Gastrocnemius medialis (tissue), 4 donors: ENCODE measurements at regions not wholly inside any gene's neighbourhood (a gene's known extent, or its start where the extent isn't known, plus 50 kb on each side); places are given as distances from the start of the nearest gene placed in this dataset.
A peak's percentile ranks its signal among the peaks of the same experiment; 100 is the strongest.
"Not testable (repeated sequence)": the region's sequence is repeated elsewhere in the genome, so short reads cannot be mapped to it uniquely, and the experiment has no call there.

Source experiments
- ATAC-seq, 2 donors: fragments of 150-250 bp; one replicate each; pipeline ENCODE4 v1.9.1; 2016
- DNase-seq, 2 donors: peaks; one replicate each; pipeline ENCODE4 v3.0.0-alpha.2; 2019
- H3K27ac ChIP-seq, 4 donors: fragments of 200-600 bp; sonication (generic); 1 replicate in 1 of 4; 2 replicates in 3 of 4; pipeline ENCODE4 v1.5.1; 2016 to 2018; ENCODE audit warnings: mild to moderate bottlenecking in 2 of 4, moderate library complexity in 1 of 4
- H3K27me3 ChIP-seq, 3 donors: fragments of 200-600 bp; sonication (generic) in 2 of 3; 1 replicate in 1 of 3; 2 replicates in 2 of 3; pipeline versions ENCODE4 v1.5.1 to v1.6.0; 2016 to 2019; ENCODE audit warnings: mild to moderate bottlenecking in 1 of 3, moderate library complexity in 1 of 3
- H3K36me3 ChIP-seq, 2 donors: fragments of 200-600 bp; sonication (generic) in 1 of 2; one replicate each; pipeline ENCODE4 v1.5.1; 2017 to 2018
- H3K4me1 ChIP-seq, 2 donors: fragments of 200-600 bp; sonication (generic) in 1 of 2; one replicate each; pipeline ENCODE4 v1.5.1; 2016 to 2017; ENCODE audit warnings: mild to moderate bottlenecking in 2 of 2
- H3K4me3 ChIP-seq, 4 donors: fragments of 200-600 bp; sonication (generic) in 3 of 4; 1 replicate in 1 of 4; 2 replicates in 3 of 4; pipeline ENCODE4 v1.5.1; 2016 to 2019; ENCODE audit warnings: mild to moderate bottlenecking in 2 of 4
- H3K9me3 ChIP-seq, 3 donors: fragments of 200-600 bp; sonication (generic) in 2 of 3; 1 replicate in 1 of 3; 2 replicates in 2 of 3; pipeline ENCODE4 v1.5.1; 2016 to 2019
- POLR2A ChIP-seq, 2 donors: fragments of 450-650 bp; IDR thresholded peaks; one replicate each; pipeline ENCODE4 v1.6.1; 2017; ENCODE audit warnings: antibody characterized with exemption in 2 of 2, mild to moderate bottlenecking in 2 of 2, moderate library complexity in 2 of 2
- in situ Hi-C, 4 donors: fragments of 200-750 bp; cut with MboI; loops; one replicate each; pipeline versions ENCODE4 v1.15.0 to v1.8.0; 2017; ENCODE audit warnings: low sequenced_read_pairs in 4 of 4
- intact Hi-C: fragments of 100-400 bp; cut with DNase I; formaldehyde crosslinking; loops from one replicate; pipeline ENCODE4 v1.15.1; 2023; ENCODE audit warnings: low total_unique reads
- TF ChIP-seq, protein P1 (sequence below), 5 experiments: fragments of 450-650 bp in 3 of 5; fragments of 200-600 bp in 2 of 5; sonication (generic) in 2 of 5; IDR thresholded peaks in 4 of 5; conservative IDR thresholded peaks in 1 of 5; 1 replicate in 4 of 5; 2 replicates in 1 of 5; pipeline ENCODE4 v1.5.1; 2016 to 2019; ENCODE audit warnings: antibody characterized with exemption in 5 of 5, mild to moderate bottlenecking in 3 of 5, moderate library complexity in 3 of 5

DNA sequence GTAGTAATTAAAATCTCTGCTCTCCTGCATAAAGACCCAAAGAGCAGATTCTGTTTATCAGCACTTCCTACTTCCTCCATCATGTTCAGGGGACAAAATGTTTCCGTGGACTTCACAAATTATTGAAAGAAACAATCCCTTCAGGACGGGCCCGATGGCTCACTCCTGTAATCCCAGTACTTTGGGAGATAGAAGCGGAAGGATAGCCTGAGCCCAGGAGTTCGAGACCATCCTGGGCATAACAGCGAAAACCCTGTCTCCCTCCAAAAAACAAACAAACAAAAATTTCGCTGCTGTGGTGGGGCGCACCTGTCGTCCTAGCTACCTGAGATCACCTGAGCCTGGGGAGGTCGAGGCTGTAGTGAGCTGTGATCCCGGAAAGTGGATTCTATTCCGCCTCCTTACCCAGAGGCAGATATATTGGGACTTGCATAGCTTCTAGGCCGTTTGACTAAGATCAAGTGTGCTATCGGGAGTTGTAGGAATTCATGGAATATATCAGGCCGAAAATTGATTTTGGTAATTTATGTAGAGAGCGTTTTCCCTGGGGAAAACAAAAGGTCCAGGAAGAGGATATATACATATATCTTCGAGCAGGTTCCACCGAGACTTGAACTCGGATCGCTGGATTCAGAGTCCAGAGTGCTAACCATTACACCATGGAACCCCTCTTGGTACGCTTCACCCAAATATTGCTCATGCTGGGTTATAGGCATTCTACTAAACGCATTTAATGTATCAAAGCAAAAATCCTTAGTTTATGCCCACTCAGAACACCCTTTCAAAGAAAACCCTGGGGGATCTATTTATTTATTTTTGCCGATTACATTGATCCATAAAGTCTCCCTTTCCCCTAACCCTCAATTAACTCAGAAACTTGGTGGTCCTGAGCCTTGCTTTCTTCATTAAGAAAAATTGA lies 74.5 kb upstream of the ZNF184 start:
- H3K36me3 ChIP-seq, result no peaks in the 10 kb centered on the region
- no peak for ATAC-seq
- H3K27ac ChIP-seq, result no peak overlapping the region

DNA sequence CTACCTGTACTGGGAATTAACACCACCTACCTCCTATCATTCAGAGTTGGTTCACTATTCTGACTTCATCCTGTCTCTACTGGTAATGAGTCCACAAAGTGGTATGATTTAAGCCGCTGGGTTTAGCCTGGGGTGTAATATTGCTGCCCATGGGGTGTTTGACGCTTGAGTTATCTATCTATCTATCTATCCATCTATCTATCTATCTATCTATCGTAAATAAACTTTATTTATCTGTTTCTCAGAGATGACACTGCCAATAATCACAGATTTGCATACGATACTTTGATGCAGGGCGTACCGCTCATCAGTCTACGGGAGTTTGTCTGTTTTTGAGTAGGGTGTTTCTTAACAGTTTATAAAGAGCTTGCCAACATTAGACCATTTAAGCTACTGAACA lies 73.6 kb upstream of the ZNF184 start:
- Histone ChIP-seq H3K9me3 (no peaks in the 10 kb centered on the region), H3K27me3 (peaks cover 66 to 89% (median 77%) of the 10 kb centered on the region in 3 donors), H3K4me1 (no peaks in the 10 kb centered on the region), H3K4me3 (no peak overlapping the region), H3K36me3 (no peaks in the 10 kb centered on the region), H3K27ac (no peak overlapping the region)
- TF ChIP-seq, protein P1, sequence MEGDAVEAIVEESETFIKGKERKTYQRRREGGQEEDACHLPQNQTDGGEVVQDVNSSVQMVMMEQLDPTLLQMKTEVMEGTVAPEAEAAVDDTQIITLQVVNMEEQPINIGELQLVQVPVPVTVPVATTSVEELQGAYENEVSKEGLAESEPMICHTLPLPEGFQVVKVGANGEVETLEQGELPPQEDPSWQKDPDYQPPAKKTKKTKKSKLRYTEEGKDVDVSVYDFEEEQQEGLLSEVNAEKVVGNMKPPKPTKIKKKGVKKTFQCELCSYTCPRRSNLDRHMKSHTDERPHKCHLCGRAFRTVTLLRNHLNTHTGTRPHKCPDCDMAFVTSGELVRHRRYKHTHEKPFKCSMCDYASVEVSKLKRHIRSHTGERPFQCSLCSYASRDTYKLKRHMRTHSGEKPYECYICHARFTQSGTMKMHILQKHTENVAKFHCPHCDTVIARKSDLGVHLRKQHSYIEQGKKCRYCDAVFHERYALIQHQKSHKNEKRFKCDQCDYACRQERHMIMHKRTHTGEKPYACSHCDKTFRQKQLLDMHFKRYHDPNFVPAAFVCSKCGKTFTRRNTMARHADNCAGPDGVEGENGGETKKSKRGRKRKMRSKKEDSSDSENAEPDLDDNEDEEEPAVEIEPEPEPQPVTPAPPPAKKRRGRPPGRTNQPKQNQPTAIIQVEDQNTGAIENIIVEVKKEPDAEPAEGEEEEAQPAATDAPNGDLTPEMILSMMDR (IDR thresholded peaks at IDR 0.05 in 4 of 5, conservative IDR thresholded peaks at IDR 0.05 in 1 of 5), result no peak
- TF ChIP-seq POLR2A (IDR thresholded peaks at IDR 0.05), result no peak
- DNase-seq (no peak), ATAC-seq (no peak)
- intact Hi-C loops, result no loop called here
- in situ Hi-C loops, result no loop called here

More for the DNA sequence above, 74.5 kb upstream of the ZNF184 start:
- Histone ChIP-seq H3K27me3 (peaks cover 66 to 91% (median 85%) of the 10 kb centered on the region in 3 donors), H3K4me3 (no peak overlapping the region), H3K9me3 (no peaks in the 10 kb centered on the region), H3K4me1 (no peaks in the 10 kb centered on the region)
- in situ Hi-C loops (no loop called here), intact Hi-C loops (no loop called here)
- DNase-seq, result no peak
- TF ChIP-seq POLR2A (IDR thresholded peaks at IDR 0.05), result no peak
- TF ChIP-seq, protein P1 (IDR thresholded peaks at IDR 0.05 in 4 of 5, conservative IDR thresholded peaks at IDR 0.05 in 1 of 5), result no peak

DNA sequence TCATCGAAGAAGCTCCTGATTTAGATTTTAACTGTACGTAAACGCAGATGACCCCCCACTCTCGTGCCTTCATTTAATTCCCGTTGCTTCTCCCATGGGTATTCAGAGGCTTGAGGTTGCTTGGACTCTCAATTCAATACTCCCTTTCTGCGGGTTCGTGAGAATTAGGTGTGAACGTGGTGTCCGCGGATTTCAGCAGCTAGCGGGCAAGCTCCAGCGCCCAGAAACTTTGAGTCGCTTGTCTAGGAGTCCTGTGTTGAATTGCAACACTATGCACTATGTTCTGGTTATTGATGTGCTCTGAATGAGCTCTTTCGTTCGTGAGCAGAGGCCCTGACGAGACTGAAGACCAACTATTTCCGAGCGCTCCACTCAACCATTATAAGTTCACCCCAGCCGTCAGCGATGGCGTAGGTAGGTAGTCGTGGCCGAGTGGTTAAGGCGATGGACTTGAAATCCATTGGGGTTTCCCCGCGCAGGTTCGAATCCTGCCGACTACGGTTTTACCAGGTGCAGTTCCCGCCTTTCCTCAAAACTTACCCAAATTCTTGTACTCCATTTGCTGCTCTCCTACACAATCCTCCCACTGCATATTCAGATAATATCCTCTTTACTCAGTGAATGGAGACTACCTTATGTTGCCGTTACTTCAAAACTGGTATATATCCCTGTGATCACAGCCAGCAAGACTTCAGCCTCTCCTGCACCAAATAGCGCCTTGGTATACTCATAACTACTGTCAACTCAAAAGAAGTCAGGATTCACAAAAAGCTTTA lies 72.6 kb upstream of the ZNF184 start:
- no peak for ATAC-seq
- Histone ChIP-seq H3K36me3 (no peaks in the 10 kb centered on the region), H3K27ac (no peak overlapping the region), H3K4me3 (peak overlapping the region in 2 of 4 donors; percentile 12 to 40), H3K27me3 (peaks cover 65 to 86% (median 70%) of the 10 kb centered on the region in 3 donors), H3K4me1 (no peaks in the 10 kb centered on the region), H3K9me3 (no peaks in the 10 kb centered on the region)
- intact Hi-C loops (no loop called here), in situ Hi-C loops (no loop called here)
- no peak for DNase-seq
- TF ChIP-seq, protein P1 (IDR thresholded peaks at IDR 0.05 in 4 of 5, conservative IDR thresholded peaks at IDR 0.05 in 1 of 5), result no peak
- TF ChIP-seq POLR2A (IDR thresholded peaks at IDR 0.05), result no peak

DNA sequence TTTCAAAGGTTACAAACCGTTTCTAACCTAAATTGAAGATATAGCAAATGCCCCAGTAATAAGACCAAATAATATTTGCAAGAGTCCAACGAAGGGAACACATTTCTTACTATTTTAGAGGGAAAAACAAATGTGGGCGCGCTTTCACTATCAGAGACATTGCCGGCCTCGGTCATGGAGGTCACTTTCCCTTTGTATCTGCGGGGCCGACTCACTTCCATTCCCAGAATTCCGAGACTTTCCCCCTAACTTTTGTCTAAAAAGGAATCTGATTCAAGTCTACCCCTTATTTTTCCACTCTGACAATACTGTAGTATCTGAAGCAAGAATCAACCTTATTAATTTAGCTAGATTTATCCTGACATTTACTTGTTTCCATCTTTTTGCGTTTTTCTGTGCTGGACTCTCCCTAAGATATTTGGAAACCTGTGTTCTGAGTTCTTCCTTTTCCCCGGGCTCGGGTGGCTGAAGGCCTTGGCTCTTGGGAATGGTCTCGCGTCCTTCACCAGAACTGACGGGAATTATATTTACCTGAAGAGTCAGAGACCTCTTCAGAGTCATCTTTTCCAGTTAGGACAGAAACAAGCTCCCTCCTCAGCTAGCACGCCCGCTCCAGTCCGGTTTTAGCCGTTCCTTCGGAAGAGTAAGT lies 71.8 kb upstream of the ZNF184 start:
- ATAC-seq, result no peak
- Histone ChIP-seq H3K27ac (no peak overlapping the region), H3K4me3 (peak overlapping the region in 2 of 4 donors; percentile 12 to 40), H3K36me3 (no peaks in the 10 kb centered on the region), H3K4me1 (no peaks in the 10 kb centered on the region), H3K27me3 (peaks cover 62 to 86% (median 70%) of the 10 kb centered on the region in 3 donors), H3K9me3 (no peaks in the 10 kb centered on the region)
- TF ChIP-seq, protein P1 (IDR thresholded peaks at IDR 0.05 in 4 of 5, conservative IDR thresholded peaks at IDR 0.05 in 1 of 5), result no peak
- in situ Hi-C loops, result no loop called here
- intact Hi-C loops, result no loop called here
- DNase-seq, result no peak

GRCh38 chr6:27544135-27544534 lies 71.2 kb upstream of the ZNF184 start:
- H3K4me1 ChIP-seq, DNase-seq, H3K27ac ChIP-seq, intact Hi-C loops, H3K9me3 ChIP-seq, in situ Hi-C loops, H3K36me3 ChIP-seq, ATAC-seq: not testable (repeated sequence)
- Histone ChIP-seq H3K4me3 (peak overlapping the region in 1 of 4 donors; percentile 40), H3K27me3 (peaks cover 61 to 89% (median 65%) of the 10 kb centered on the region in 3 donors)
